ENCODE measurements at regions not wholly inside any gene's neighbourhood (a gene's known extent, or its start where the extent isn't known, plus 50 kb on each side); places are given as distances from the start of the nearest gene placed in this dataset.
"Not testable (repeated sequence)": the region's sequence is repeated elsewhere in the genome, so short reads cannot be mapped to it uniquely, and the experiment has no call there.

DNA sequence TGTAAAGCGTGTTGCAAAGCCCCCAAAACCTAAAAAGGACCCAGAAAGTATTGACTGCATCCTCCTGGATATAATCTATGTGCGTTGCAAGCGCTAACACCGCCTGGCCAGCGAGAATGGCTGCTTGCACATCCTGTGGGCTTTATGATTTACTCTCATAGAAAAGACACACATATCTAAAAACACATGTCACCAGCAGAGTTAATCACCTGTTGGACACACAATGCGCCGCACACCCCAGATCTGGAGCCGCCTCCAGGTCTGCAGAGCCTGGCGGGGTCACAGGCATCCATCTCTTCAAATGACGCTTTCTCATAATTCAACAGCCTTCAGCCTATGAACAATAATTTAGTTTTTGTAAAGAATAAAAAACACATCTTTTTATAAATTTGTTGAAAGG, 186.5 kb downstream of the RTP5 start:
- no peak for TF ChIP-seq ZNF274 (IDR thresholded peaks at IDR 0.05; ENCODE audit: low read depth, low read length)
- no peak overlapping the region for H3K4me3 ChIP-seq (ENCODE audit: low read length)

- no peak for TF ChIP-seq ZNF274 (IDR thresholded peaks at IDR 0.05; ENCODE audit: low read depth, low read length)
- H3K4me3 ChIP-seq (ENCODE audit: low read length), result no peak overlapping the region
Observed at GRCh38 chr2:242056785-242057184, 187.3 kb downstream of the RTP5 start.

DNA sequence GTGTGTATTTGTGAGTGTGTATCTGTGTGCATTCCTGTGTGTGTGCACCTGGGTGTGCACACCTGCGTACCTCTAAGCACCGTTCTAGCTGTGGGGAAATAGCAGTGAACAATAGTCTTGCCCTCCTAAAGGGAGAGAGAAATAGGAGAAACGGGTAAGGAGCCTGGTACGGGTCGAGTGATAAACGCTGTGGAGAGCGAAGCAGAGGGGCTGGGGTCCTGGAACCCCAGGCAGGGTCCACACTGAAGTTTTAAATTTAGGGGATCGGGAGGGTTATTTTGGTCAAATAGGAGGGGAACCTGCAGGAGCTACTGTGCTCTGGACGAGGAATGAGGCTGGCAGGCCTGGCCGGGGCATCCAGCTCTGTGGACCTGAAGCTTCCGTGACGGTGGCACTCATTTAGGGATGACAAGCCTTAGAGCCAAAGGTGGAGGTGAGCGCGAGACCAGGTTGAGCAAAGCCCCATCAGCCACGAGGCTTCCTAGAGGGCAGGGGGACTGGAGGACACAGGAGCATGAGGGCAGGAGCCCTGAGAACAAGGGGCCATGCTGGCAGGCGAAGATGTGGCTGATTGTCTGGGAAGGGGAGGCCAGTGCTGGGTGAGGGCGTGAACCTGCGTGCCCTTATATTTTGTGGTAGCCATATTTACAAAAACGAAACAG, 188.0 kb downstream of the RTP5 start:
- H3K4me3 ChIP-seq (ENCODE audit: low read length), result no peak overlapping the region
- TF ChIP-seq ZNF274 (IDR thresholded peaks at IDR 0.05; ENCODE audit: low read depth, low read length), result no peak

- no peak for TF ChIP-seq ZNF274 (IDR thresholded peaks at IDR 0.05; ENCODE audit: low read depth, low read length)
- no peak overlapping the region for H3K4me3 ChIP-seq (ENCODE audit: low read length)
Observed at GRCh38 chr2:242058116-242058680, 188.7 kb downstream of the RTP5 start.

GRCh38 chr2:242059566-242059965, 190.0 kb downstream of the RTP5 start:
- H3K4me3 ChIP-seq (ENCODE audit: low read length), result no peak overlapping the region
- TF ChIP-seq ZNF274 (IDR thresholded peaks at IDR 0.05; ENCODE audit: low read depth, low read length), result no peak

- no peak for TF ChIP-seq ZNF274 (IDR thresholded peaks at IDR 0.05; ENCODE audit: low read depth, low read length)
- no peak overlapping the region for H3K4me3 ChIP-seq (ENCODE audit: low read length)
Observed at GRCh38 chr2:242060212-242060835, 190.8 kb downstream of the RTP5 start.

GRCh38 chr2:242061930-242062329, 192.4 kb downstream of the RTP5 start:
- H3K4me3 ChIP-seq (ENCODE audit: low read length), result not testable (repeated sequence)

DNA sequence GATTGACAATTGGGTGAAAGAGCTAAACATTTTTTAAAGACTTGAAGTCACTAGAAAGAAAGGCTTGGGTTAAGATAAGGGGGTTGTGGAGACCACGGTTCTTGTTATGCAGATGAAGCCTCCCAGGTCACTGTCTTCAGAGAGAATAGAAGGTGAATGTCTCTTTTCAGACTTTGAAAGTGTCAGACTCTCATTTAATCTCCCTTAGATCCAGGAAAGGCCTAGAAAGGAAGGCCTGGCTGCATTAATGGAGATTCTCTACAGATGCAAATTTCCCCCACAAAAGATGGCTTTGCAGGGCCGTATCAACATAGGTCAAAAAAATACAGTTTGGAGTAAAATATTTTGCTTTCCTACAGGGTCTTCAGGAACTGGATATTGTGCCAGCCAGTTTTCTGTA, 193.9 kb downstream of the RTP5 start:
- TF ChIP-seq ZNF274 (IDR thresholded peaks at IDR 0.05; ENCODE audit: low read depth, low read length), result no peak
- H3K4me3 ChIP-seq (ENCODE audit: low read length), result no peak overlapping the region

DNA sequence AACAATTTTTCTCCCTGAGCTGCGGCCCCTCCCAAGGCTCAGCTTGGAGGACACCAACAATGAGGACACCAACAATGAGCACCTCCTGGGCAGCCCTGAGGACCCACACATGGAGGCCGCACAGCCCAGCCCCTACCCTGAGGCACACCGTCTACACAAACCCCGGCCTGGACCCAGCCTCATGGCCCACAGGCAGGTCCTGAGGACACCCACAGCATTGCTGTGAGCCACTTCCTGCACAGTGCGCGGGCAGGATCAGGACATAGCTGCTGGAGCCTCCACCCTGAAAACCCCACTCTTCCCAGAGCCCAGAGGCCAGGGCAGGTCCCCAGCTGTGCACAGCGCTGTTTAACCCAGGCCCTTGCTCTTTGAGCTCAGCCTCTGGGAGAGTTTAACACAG, 194.3 kb downstream of the RTP5 start:
- TF ChIP-seq ZNF274 (IDR thresholded peaks at IDR 0.05; ENCODE audit: low read depth, low read length), result no peak
- no peak overlapping the region for H3K4me3 ChIP-seq (ENCODE audit: low read length)

DNA sequence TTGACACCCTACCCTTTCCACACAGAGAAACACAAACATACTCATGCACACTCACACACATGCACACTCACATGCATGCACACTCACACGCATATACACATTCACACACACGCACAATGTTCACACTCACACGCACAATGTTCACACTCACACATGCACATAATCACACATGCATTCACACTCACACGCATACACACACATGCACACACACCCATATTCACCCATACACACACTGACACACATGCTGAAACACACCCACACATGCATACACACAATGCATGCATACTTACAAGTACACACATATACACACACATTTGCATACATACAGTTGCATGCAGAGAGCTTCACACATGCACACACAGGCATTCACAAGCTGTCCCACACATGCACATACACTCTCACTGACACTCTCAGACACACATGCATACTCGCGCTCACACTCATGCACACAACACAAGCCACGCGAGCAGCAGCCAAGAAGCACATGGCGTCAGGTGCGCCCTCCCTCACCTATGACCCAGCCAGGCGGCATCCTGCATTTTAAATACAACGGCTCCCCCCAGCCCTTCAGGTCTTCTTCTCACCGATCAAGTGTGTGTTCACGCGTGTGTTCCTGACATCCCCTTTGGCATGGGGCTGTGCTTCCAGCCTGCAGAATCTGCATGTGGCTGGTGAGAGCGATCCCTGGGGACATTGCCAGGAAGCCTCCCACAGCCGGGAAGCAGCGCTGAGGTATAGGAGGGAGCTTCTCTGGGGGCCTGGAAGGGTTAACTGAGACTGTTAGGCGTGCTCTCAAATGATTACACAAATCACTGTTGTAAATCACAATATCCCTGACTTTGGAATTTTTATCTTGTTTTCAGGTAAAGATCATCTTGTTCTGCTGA, 195.1 kb downstream of the RTP5 start:
- no peak for TF ChIP-seq ZNF274 (IDR thresholded peaks at IDR 0.05; ENCODE audit: low read depth, low read length)
- H3K4me3 ChIP-seq (ENCODE audit: low read length), result no peak overlapping the region

DNA sequence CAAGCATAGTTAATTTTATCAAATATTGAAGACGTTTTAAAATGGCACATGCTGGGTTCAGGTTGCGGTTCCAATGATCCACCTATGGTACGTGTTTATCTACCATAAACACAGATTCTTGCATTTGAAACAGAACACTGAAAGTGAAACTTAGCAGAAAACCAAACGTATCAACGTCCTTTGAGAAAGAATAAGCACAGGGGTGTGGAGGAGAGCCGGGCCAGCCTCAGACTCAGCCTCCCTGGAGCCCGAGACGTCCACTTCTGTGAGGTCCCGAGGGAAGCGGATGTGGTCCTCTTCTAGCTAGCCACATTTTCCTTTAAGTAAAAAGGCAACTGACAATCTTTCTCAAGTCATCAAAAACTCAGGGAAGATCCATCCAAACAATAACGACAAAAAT, 195.9 kb downstream of the RTP5 start:
- H3K4me3 ChIP-seq (ENCODE audit: low read length), result no peak overlapping the region
- TF ChIP-seq ZNF274 (IDR thresholded peaks at IDR 0.05; ENCODE audit: low read depth, low read length), result no peak

DNA sequence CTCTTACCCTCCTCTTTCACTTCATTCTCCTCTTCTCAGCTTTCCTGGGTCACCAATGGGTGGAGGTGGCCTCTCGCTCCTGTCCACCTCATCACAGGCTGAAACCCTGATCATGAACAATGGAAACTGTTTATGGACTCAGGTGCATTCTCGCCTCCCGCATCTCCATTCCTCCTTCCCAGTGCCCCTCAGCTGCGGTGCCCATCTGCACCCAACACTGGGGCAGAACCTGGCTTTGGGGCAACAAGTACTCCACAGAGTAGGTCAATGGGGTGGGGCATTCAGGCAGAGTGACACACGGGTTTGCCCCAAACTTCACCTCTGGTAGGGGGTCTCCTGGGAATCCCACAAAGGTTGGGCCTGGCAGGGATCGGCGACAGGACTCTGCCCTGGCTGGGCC, 199.5 kb downstream of the RTP5 start:
- no peak for TF ChIP-seq ZNF274 (IDR thresholded peaks at IDR 0.05; ENCODE audit: low read depth, low read length)
- no peak overlapping the region for H3K4me3 ChIP-seq (ENCODE audit: low read length)

GRCh38 chr2:242069938-242070395, 200.4 kb downstream of the RTP5 start:
- H3K4me3 ChIP-seq (ENCODE audit: low read length), result not testable (repeated sequence)

- not testable (repeated sequence) for H3K4me3 ChIP-seq (ENCODE audit: low read length)
Observed at GRCh38 chr2:242070726-242071125, 201.2 kb downstream of the RTP5 start.

DNA sequence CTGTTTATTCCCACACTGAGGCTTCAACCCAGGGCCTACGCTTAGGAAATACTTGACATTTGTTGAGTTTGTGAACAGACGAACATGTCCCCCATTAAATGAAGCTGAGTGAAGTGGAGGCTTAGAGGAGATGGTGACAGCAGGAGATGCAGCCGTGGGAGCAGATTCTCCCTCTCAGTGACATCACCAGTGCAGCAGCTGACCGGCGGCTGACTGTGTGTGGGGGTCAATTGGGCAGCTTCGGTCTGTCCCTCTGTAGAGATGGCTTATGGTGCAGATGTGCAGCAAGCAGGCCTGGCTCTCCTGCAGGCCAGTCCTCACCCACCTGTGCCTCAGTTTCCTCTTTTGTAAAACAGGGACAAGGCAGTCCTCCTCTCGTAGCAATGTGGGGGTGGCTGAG, 201.8 kb downstream of the RTP5 start:
- not testable (repeated sequence) for H3K4me3 ChIP-seq (ENCODE audit: low read length)

DNA sequence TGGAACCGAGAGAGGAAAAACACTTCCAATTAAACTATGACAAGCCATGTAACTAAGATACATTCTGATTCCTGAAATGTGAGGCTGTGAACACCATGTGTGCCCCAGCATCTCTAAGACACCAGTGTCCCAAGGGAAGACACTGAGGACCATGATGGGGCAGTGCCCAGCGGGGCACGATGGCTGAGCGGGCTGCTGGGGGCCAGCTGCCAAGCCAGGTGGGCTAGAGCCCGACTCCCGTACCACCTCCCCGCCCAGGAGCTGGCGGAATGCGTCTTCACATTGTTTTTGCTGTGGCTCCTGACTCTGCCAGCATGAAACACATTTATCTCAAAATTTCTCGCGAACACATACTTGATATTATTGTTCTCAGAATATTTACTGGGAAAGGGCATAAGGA, 202.4 kb downstream of the RTP5 start:
- not testable (repeated sequence) for H3K4me3 ChIP-seq (ENCODE audit: low read length)

All from GM08714 (cell line).